GM12873 (cell line): ENCODE measurements at regions not wholly inside any gene's neighbourhood (a gene's known extent, or its start where the extent isn't known, plus 50 kb on each side); places are given as distances from the start of the nearest gene placed in this dataset.

ENCODE experiments used
- CTCF ChIP-seq: IDR thresholded peaks from 2 replicates; pipeline ENCODE4 v1.5.1; 2012; ENCODE audit warnings: low read depth, mild to moderate bottlenecking, moderate library complexity, low read length, control low read depth; ENCODE audit not compliant: insufficient read depth; ENCODE audit errors: missing control alignments

- TF ChIP-seq CTCF = no peak
Measured at GRCh38 chr4:14908635-14909034, 93.6 kb upstream of the CPEB2 start.

GRCh38 chr4:14910411-14910810, 91.9 kb upstream of the CPEB2 start:
- TF ChIP-seq CTCF = no peak

GRCh38 chr4:14912426-14912825, 89.9 kb upstream of the CPEB2 start:
- TF ChIP-seq CTCF = no peak

GRCh38 chr4:14915018-14915417, 87.3 kb upstream of the CPEB2 start:
- TF ChIP-seq CTCF = no peak

GRCh38 chr4:14916554-14917297, 85.6 kb upstream of the CPEB2 start:
- TF ChIP-seq CTCF = no peak

GRCh38 chr4:14917298-14917633, 85.0 kb upstream of the CPEB2 start:
- TF ChIP-seq CTCF = no peak

GRCh38 chr4:14918336-14918735, 83.9 kb upstream of the CPEB2 start:
- no peak for TF ChIP-seq CTCF
